SK-N-SH (cell line): ENCODE measurements at regions not wholly inside any gene's neighbourhood (a gene's known extent, or its start where the extent isn't known, plus 50 kb on each side); places are given as distances from the start of the nearest gene placed in this dataset.

Experiments used
- CTCF ChIA-PET: fragments of 300-600, 350-600 bp; formaldehyde crosslinking; extraction: SDS; loops from one replicate; lab custom pipeline; 2021; lab: Yijun Ruan, JAX
- POLR2A ChIA-PET: fragments of 350-600 bp; sonication (Branson Sonifier 250); formaldehyde crosslinking; extraction: SDS; loops from one replicate; lab custom pipeline; 2020; ENCODE audit warnings: antibody characterized with exemption, inconsistent platforms; lab: Yijun Ruan, JAX
- DNase-seq: peaks from one replicate; pipeline ENCODE4 v3.0.0; 2012
- H2AFZ ChIP-seq: fragments of 200-600 bp; sonication (generic); 2 replicates; pipeline ENCODE4 v1.8.1; 2016; ENCODE audit warnings: antibody characterized with exemption, mild to moderate bottlenecking, low read depth
- H3F3A ChIP-seq: fragments of 200-600 bp; sonication (generic); replicated peaks from 2 replicates; pipeline ENCODE3; 2016; ENCODE audit warnings: antibody characterized with exemption, mild to moderate bottlenecking; ENCODE audit not compliant: insufficient read depth
- H3K27ac ChIP-seq, 2 experiments: fragments of 200-500 bp in 1 of 2; fragments of 200-600 bp in 1 of 2; sonication (Bioruptor generic) in 1 of 2; sonication (generic), shearing (Covaris generic) in 1 of 2; 2 replicates each; pipeline versions ENCODE4 v1.5.1 to v1.6.1; 2014 to 2016; ENCODE audit warnings: low read depth in 2 of 2, inconsistent platforms in 1 of 2, low read length in 1 of 2, mild to moderate bottlenecking in 1 of 2, mixed read lengths in 1 of 2
- H3K27me3 ChIP-seq: fragments of 200-600 bp; sonication (generic), shearing (Covaris generic); 2 replicates; pipeline ENCODE4 v1.6.1; 2016; ENCODE audit warnings: mixed run types; ENCODE audit not compliant: insufficient read depth
- H3K36me3 ChIP-seq, 2 experiments: fragments of 200-500 bp in 1 of 2; fragments of 200-600 bp in 1 of 2; sonication (Bioruptor generic) in 1 of 2; sonication (generic) in 1 of 2; replicated peaks in 1 of 2; 2 replicates each; pipeline versions ENCODE3 to v1.5.1; 2014 to 2016; ENCODE audit warnings: low read length in 1 of 2, mild to moderate bottlenecking in 1 of 2; ENCODE audit not compliant: insufficient read depth in 2 of 2, control insufficient read depth in 1 of 2
- H3K4me1 ChIP-seq, 2 experiments: fragments of 200-500 bp in 1 of 2; fragments of 200-600 bp in 1 of 2; sonication (Bioruptor generic) in 1 of 2; sonication (generic), shearing (Covaris generic) in 1 of 2; 2 replicates each; pipeline versions ENCODE4 v1.5.1 to v1.6.1; 2014 to 2016; ENCODE audit warnings: low read depth in 1 of 2, low read length in 1 of 2, mixed run types in 1 of 2; ENCODE audit not compliant: insufficient read depth in 2 of 2, control insufficient read depth in 1 of 2
- H3K4me2 ChIP-seq: fragments of 200-600 bp; sonication (generic), shearing (Covaris generic); 2 replicates; pipeline ENCODE4 v1.6.1; 2017; ENCODE audit warnings: mixed run types
- H3K4me3 ChIP-seq, 2 experiments: fragments of 200-500 bp in 1 of 2; fragments of 200-600 bp in 1 of 2; sonication (Bioruptor generic) in 1 of 2; sonication (generic), shearing (Covaris generic) in 1 of 2; 2 replicates each; pipeline versions ENCODE4 v1.5.1 to v1.8.1; 2014 to 2016; ENCODE audit warnings: low read depth in 2 of 2, inconsistent platforms in 1 of 2, low read length in 1 of 2, mild to moderate bottlenecking in 1 of 2, mixed read lengths in 1 of 2, moderate library complexity in 1 of 2
- H3K79me2 ChIP-seq: fragments of 200-600 bp; sonication (generic); 2 replicates; pipeline ENCODE4 v1.8.1; 2017; ENCODE audit warnings: mild to moderate bottlenecking; ENCODE audit not compliant: insufficient read depth
- H3K9ac ChIP-seq: fragments of 200-600 bp; sonication (generic); 2 replicates; pipeline ENCODE4 v1.6.1; 2017; ENCODE audit warnings: mixed run types
- H3K9me2 ChIP-seq: fragments of 200-600 bp; sonication (generic); 2 replicates; pipeline ENCODE4 v1.6.1; 2017; ENCODE audit warnings: mixed run types
- H3K9me3 ChIP-seq: fragments of 200-600 bp; sonication (generic); 2 replicates; pipeline ENCODE4 v1.6.1; 2017; ENCODE audit warnings: mixed run types, mild to moderate bottlenecking, moderate library complexity
- H4K20me1 ChIP-seq: fragments of 200-600 bp; sonication (generic); 2 replicates; pipeline ENCODE4 v1.6.1; 2017; ENCODE audit warnings: mild to moderate bottlenecking, mixed run types; ENCODE audit not compliant: insufficient read depth
- CHD2 ChIP-seq: fragments of 150-350 bp; IDR thresholded peaks from 2 replicates; pipeline ENCODE4 v1.6.1; 2018; ENCODE audit warnings: low read length; ENCODE audit not compliant: partially characterized antibody
- EP300 ChIP-seq, 2 experiments: IDR thresholded peaks; 2 replicates each; pipeline versions ENCODE4 v1.4.0 to v1.6.1; 2012; ENCODE audit warnings: borderline replicate concordance in 1 of 2, low read depth in 1 of 2, low read length in 1 of 2
- EZH2phosphoT487 ChIP-seq: fragments of 200-600 bp; sonication (generic); IDR thresholded peaks from 2 replicates; pipeline ENCODE4 v1.6.1; 2017; ENCODE audit warnings: low read depth, mixed run types, mild to moderate bottlenecking, antibody characterized with exemption, moderate library complexity, borderline replicate concordance
- FOSL2 ChIP-seq: IDR thresholded peaks from 2 replicates; pipeline ENCODE4 v1.4.0; 2012; ENCODE audit warnings: low read depth, mild to moderate bottlenecking, moderate library complexity, borderline replicate concordance
- FOXJ3 ChIP-seq: sonication (generic); formaldehyde crosslinking; IDR thresholded peaks from 2 replicates; pipeline ENCODE4 v1.5.1; 2020; ENCODE audit warnings: mild to moderate bottlenecking, missing genetic modification reagents
- GABPA ChIP-seq: IDR thresholded peaks from 2 replicates; pipeline ENCODE4 v1.4.0; 2012; ENCODE audit warnings: low read depth, mild to moderate bottlenecking
- GATA2 ChIP-seq: sonication (generic); formaldehyde crosslinking; IDR thresholded peaks from 2 replicates; pipeline ENCODE4 v1.5.0; 2020; ENCODE audit warnings: mild to moderate bottlenecking, missing genetic modification reagents
- IRF3 ChIP-seq: fragments of 150-350 bp; IDR thresholded peaks from 2 replicates; pipeline ENCODE4 v1.6.1; 2016; ENCODE audit warnings: mild to moderate bottlenecking, low read depth, low read length
- MAX ChIP-seq: IDR thresholded peaks from 2 replicates; pipeline ENCODE4 v1.4.0; 2012; ENCODE audit warnings: low read depth
- MXI1 ChIP-seq: IDR thresholded peaks from 2 replicates; pipeline ENCODE4 v1.6.1; 2012; ENCODE audit warnings: mild to moderate bottlenecking, low read depth, low read length, improper control_type of control experiment
- NRF1 ChIP-seq: IDR thresholded peaks from 2 replicates; pipeline ENCODE4 v1.6.1; 2012; ENCODE audit warnings: low read depth, mild to moderate bottlenecking, low read length
- PBX3 ChIP-seq: IDR thresholded peaks from 2 replicates; pipeline ENCODE4; 2012
- RCOR1 ChIP-seq: fragments of 150-350 bp; IDR thresholded peaks from 2 replicates; pipeline ENCODE4 v1.6.1; 2017; ENCODE audit warnings: antibody characterized with exemption, low read length
- RXRA ChIP-seq: IDR thresholded peaks from 2 replicates; pipeline ENCODE4 v1.4.0; 2012; ENCODE audit warnings: low read depth, mild to moderate bottlenecking, borderline replicate concordance
- SIN3A ChIP-seq: IDR thresholded peaks from 2 replicates; pipeline ENCODE4 v1.6.1; 2012; ENCODE audit warnings: low read depth, mild to moderate bottlenecking, low read length, moderate library complexity, borderline replicate concordance
- SMC3 ChIP-seq: IDR thresholded peaks from 2 replicates; pipeline ENCODE4 v1.6.1; 2012; ENCODE audit warnings: low read depth, low read length, improper control_type of control experiment
- TAF1 ChIP-seq: IDR thresholded peaks from 2 replicates; pipeline ENCODE4 v1.6.1; 2012; ENCODE audit warnings: low read depth, mild to moderate bottlenecking, low read length, moderate library complexity, borderline replicate concordance
- TEAD4 ChIP-seq: IDR thresholded peaks from 2 replicates; pipeline ENCODE4 v1.4.0; 2012; ENCODE audit warnings: mild to moderate bottlenecking, borderline replicate concordance; ENCODE audit not compliant: insufficient read depth
- USF2 ChIP-seq: fragments of 150-350 bp; IDR thresholded peaks from 2 replicates; pipeline ENCODE4 v1.6.1; 2017; ENCODE audit warnings: antibody characterized with exemption, low read length, low read depth, borderline replicate concordance
- WGBS: methylation state at CpG from one replicate; pipeline ENCODE4 v1.1.6; 2017; ENCODE audit warnings: low lambda C conversion rate; 5-methylcytosine and 5-hydroxymethylcytosine counted together

- Histone ChIP-seq H3K4me1 (no peaks in the 10 kb centered on the region), H3K9me2 (no peaks in the 10 kb centered on the region), H3K36me3 (no peaks in the 10 kb centered on the region), H2AFZ (no peak overlapping the region), H4K20me1 (no peaks in the 10 kb centered on the region), H3K79me2 (no peaks in the 10 kb centered on the region), H3F3A (no peaks in the 10 kb centered on the region), H3K9me3 (no peaks in the 10 kb centered on the region), H3K4me3 (no peak overlapping the region), H3K4me2 (no peak overlapping the region), H3K27ac (no peak overlapping the region), H3K9ac (no peak overlapping the region), H3K27me3 (no peaks in the 10 kb centered on the region)
- CTCF ChIA-PET = no interaction called here
- TF ChIP-seq RCOR1 = no peak
- TF ChIP-seq EZH2phosphoT487 = no peak
- no peak for TF ChIP-seq RXRA
- no peak for TF ChIP-seq SMC3
- TF ChIP-seq CHD2 = no peak
- no peak for TF ChIP-seq GATA2 (CRISPR knock-in tag)
- no peak for TF ChIP-seq PBX3
- no peak for TF ChIP-seq SIN3A
- no peak for TF ChIP-seq MXI1
- TF ChIP-seq TAF1 = no peak
- TF ChIP-seq GABPA = no peak
- no peak for TF ChIP-seq TEAD4
- TF ChIP-seq FOSL2 = no peak
- TF ChIP-seq USF2 = no peak
- no peak for TF ChIP-seq EP300 (IDR thresholded peaks at IDR 0.05; ENCODE audit: borderline replicate concordance in 1 of 2, low read depth in 1 of 2, low read length in 1 of 2)
- no peak for TF ChIP-seq MAX
- TF ChIP-seq NRF1 = no peak
- no peak for TF ChIP-seq IRF3
- no peak for TF ChIP-seq FOXJ3 (CRISPR knock-in tag)
- WGBS = 3% methylated on average over 1 of the region's 1 CpG
- DNase-seq = no peak
- POLR2A ChIA-PET = no interaction called here
These were observed 259.1 kb downstream of the LNPK start for GRCh38 chr2:175743011-175743410.
